ENCODE measurements at regions not wholly inside any gene's neighbourhood (a gene's known extent, or its start where the extent isn't known, plus 50 kb on each side); places are given as distances from the start of the nearest gene placed in this dataset.

GRCh38 chr14:97724265-97724731, 927.1 kb downstream of the VRK1 start:
- no peak for DNase-seq (ENCODE audit: low read depth)

- no peak for DNase-seq (ENCODE audit: low read depth)
Observed at GRCh38 chr14:97726676-97727075, 929.5 kb downstream of the VRK1 start.

GRCh38 chr14:97730706-97731105, 933.5 kb downstream of the VRK1 start:
- no peak for DNase-seq (ENCODE audit: low read depth)

GRCh38 chr14:97731800-97732199, 934.6 kb downstream of the VRK1 start:
- DNase-seq (ENCODE audit: low read depth) = no peak

- no peak for DNase-seq (ENCODE audit: low read depth)
Observed at GRCh38 chr14:97747316-97747715, 950.1 kb downstream of the VRK1 start.

- no peak for DNase-seq (ENCODE audit: low read depth)
Observed at GRCh38 chr14:97748616-97749015, 951.4 kb downstream of the VRK1 start.

- DNase-seq (ENCODE audit: low read depth) = no peak
Observed at GRCh38 chr14:97757491-97757890, 960.3 kb downstream of the VRK1 start.

GRCh38 chr14:97760050-97760449, 962.9 kb downstream of the VRK1 start:
- no peak for DNase-seq (ENCODE audit: low read depth)

GRCh38 chr14:97762386-97762785, 965.2 kb downstream of the VRK1 start:
- no peak for DNase-seq (ENCODE audit: low read depth)

GRCh38 chr14:97771340-97772045, 974.3 kb downstream of the VRK1 start:
- DNase-seq (ENCODE audit: low read depth) = no peak

- DNase-seq (ENCODE audit: low read depth) = no peak
Observed at GRCh38 chr14:97773598-97773997, 976.4 kb downstream of the VRK1 start.

GRCh38 chr14:97776890-97777558, 979.8 kb downstream of the VRK1 start:
- no peak for DNase-seq (ENCODE audit: low read depth)

GRCh38 chr14:97777622-97778355, 980.6 kb downstream of the VRK1 start:
- no peak for DNase-seq (ENCODE audit: low read depth)

GRCh38 chr14:97779140-97779539, 982.0 kb downstream of the VRK1 start:
- DNase-seq (ENCODE audit: low read depth) = no peak

GRCh38 chr14:97780804-97781203, 983.6 kb downstream of the VRK1 start:
- DNase-seq (ENCODE audit: low read depth) = no peak

GRCh38 chr14:97781961-97782360, 984.8 kb downstream of the VRK1 start:
- DNase-seq (ENCODE audit: low read depth) = no peak

- no peak for DNase-seq (ENCODE audit: low read depth)
Observed at GRCh38 chr14:97782871-97783414, 985.8 kb downstream of the VRK1 start.

GRCh38 chr14:97785495-97785894, 988.3 kb downstream of the VRK1 start:
- DNase-seq (ENCODE audit: low read depth) = no peak

GRCh38 chr14:97788364-97788763, 991.2 kb downstream of the VRK1 start:
- DNase-seq (ENCODE audit: low read depth) = no peak

GRCh38 chr14:97788846-97789526, 991.8 kb downstream of the VRK1 start:
- DNase-seq (ENCODE audit: low read depth) = no peak

- no peak for DNase-seq (ENCODE audit: low read depth)
Observed at GRCh38 chr14:97791072-97791471, 993.9 kb downstream of the VRK1 start.

- no peak for DNase-seq (ENCODE audit: low read depth)
Observed at GRCh38 chr14:97791906-97792305, 994.7 kb downstream of the VRK1 start.

All from GM04504 (cell line).